Large intestine (tissue), 3 donors: ENCODE measurements at regions not wholly inside any gene's neighbourhood (a gene's known extent, or its start where the extent isn't known, plus 50 kb on each side); places are given as distances from the start of the nearest gene placed in this dataset.

Experiments used
- DNase-seq, 2 donors: peaks; one replicate each; pipeline versions ENCODE4 v3.0.0 to v3.0.0-alpha.2; 2013
- H3K27ac ChIP-seq: one replicate; pipeline ENCODE4 v1.5.1; 2013; ENCODE audit warnings: low read length
- H3K27me3 ChIP-seq: 2 replicates; pipeline ENCODE4 v1.6.1; 2013; ENCODE audit warnings: low read length; ENCODE audit not compliant: control insufficient read depth, insufficient read depth
- H3K36me3 ChIP-seq: 2 replicates; pipeline ENCODE4 v1.6.1; 2013; ENCODE audit warnings: low read length; ENCODE audit not compliant: control insufficient read depth, insufficient read depth
- H3K4me1 ChIP-seq: one replicate; pipeline ENCODE4 v1.6.1; 2013; ENCODE audit warnings: low read length; ENCODE audit not compliant: control insufficient read depth, insufficient read depth
- H3K4me3 ChIP-seq: one replicate; pipeline ENCODE4 v1.5.1; 2013; ENCODE audit warnings: low read length
- H3K9me3 ChIP-seq: one replicate; pipeline ENCODE4 v1.6.1; 2013; ENCODE audit warnings: mild to moderate bottlenecking, low read depth, low read length, moderate library complexity; ENCODE audit not compliant: control insufficient read depth
- WGBS: methylation state at CpG from one replicate; pipeline ENCODE4 v1.1.5; 2013; ENCODE audit warnings: low lambda C conversion rate; ENCODE audit not compliant: insufficient coverage; 5-methylcytosine and 5-hydroxymethylcytosine counted together

DNA sequence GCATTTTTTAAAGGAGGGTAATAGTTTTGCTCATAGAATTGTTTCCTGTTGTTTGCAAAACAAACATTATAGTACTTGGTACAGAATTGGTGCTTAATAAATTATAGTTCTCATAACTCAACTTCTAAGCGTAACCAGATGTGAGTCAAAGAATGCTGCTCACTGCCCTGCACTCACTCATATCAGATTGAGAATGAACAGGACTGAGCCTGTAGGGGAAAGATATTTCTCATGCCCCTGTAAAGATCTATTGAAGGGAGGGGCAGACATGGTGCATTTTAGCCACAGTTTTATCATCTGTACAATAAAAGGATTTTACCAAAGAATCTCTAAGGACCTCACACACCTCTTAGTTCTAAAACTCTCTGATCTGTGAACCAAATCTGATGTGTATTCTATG is 358.5 kb downstream of the SEC16B start:
- WGBS = 67% methylated on average over 1 of the region's 1 CpG
- no peaks in the 10 kb centered on the region for H3K9me3 ChIP-seq
- H3K4me1 ChIP-seq = no peaks in the 10 kb centered on the region
- no peaks in the 10 kb centered on the region for H3K36me3 ChIP-seq
- no peaks in the 10 kb centered on the region for H3K27me3 ChIP-seq
- no peak overlapping the region for H3K27ac ChIP-seq
- no peak for DNase-seq
- no peak overlapping the region for H3K4me3 ChIP-seq

DNA sequence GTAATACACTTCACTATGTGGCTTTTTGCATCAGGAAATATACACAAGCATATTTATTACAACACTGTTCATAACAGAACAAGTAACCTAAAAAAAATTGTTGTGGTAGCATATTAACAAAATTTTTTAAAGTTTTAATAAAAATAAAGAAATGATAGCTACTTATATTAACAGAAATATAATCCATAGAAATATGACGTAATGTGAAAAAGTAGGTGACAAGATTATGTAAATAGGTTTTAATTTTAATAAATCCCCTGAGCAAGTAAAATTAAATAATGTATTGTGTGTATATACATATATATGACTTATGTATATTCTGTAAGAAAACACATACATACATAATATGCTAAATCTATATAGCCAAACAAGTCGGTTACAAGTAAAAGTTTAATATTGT is 359.9 kb downstream of the SEC16B start:
- 92% methylated on average over 2 of the region's 2 CpGs for WGBS
- no peaks in the 10 kb centered on the region for H3K4me1 ChIP-seq
- H3K36me3 ChIP-seq = no peaks in the 10 kb centered on the region
- no peaks in the 10 kb centered on the region for H3K27me3 ChIP-seq
- DNase-seq = no peak
- no peak overlapping the region for H3K27ac ChIP-seq
- no peak overlapping the region for H3K4me3 ChIP-seq
- H3K9me3 ChIP-seq = no peaks in the 10 kb centered on the region

- Histone ChIP-seq H3K4me1 (no peaks in the 10 kb centered on the region), H3K4me3 (no peak overlapping the region), H3K27me3 (no peaks in the 10 kb centered on the region), H3K9me3 (no peaks in the 10 kb centered on the region), H3K36me3 (no peaks in the 10 kb centered on the region), H3K27ac (no peak overlapping the region)
- no CpG with 5 or more reads among the region's 1 CpG for WGBS
- DNase-seq = no peak
These were observed 368.9 kb downstream of the SEC16B start for GRCh38 chr1:177600936-177601335.

GRCh38 chr1:177600321-177600720 is 369.5 kb downstream of the SEC16B start:
- Histone ChIP-seq H3K9me3 (no peaks in the 10 kb centered on the region), H3K4me1 (no peaks in the 10 kb centered on the region), H3K36me3 (no peaks in the 10 kb centered on the region), H3K27ac (no peak overlapping the region), H3K4me3 (no peak overlapping the region), H3K27me3 (no peaks in the 10 kb centered on the region)
- DNase-seq = no peak
- WGBS = 50% methylated on average over 1 of the region's 2 CpGs

- H3K4me3 ChIP-seq = no peak overlapping the region
- H3K27ac ChIP-seq = no peak overlapping the region
- no peaks in the 10 kb centered on the region for H3K36me3 ChIP-seq
- no peaks in the 10 kb centered on the region for H3K27me3 ChIP-seq
- H3K4me1 ChIP-seq = no peaks in the 10 kb centered on the region
- H3K9me3 ChIP-seq = no peaks in the 10 kb centered on the region
- no peak for DNase-seq
These were observed 372.5 kb downstream of the SEC16B start for GRCh38 chr1:177597393-177597792.

DNA sequence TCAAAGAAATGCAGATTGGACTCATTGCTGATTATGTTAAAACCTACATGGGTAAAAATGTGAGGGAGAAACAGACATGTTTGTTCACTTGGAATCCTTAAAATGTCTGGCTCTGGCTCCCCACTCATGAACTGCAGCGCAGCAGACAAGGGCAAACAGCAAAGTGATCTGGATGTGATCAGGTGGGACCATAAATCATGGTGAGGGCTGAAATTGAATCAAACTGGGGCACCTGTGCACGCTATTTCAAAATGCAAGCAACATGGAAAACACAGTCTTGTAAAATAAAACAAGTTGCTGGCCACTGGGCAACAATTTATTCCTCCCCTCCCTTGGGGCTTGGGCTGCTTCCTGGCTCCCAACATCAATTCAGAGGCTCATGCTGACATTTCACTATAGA is 373.4 kb downstream of the SEC16B start:
- Histone ChIP-seq H3K4me1 (no peaks in the 10 kb centered on the region), H3K9me3 (no peaks in the 10 kb centered on the region), H3K36me3 (no peaks in the 10 kb centered on the region), H3K27ac (no peak overlapping the region), H3K4me3 (no peak overlapping the region), H3K27me3 (no peaks in the 10 kb centered on the region)
- no peak for DNase-seq
- 60% methylated on average over 1 of the region's 2 CpGs for WGBS

- Histone ChIP-seq H3K4me3 (no peak overlapping the region), H3K36me3 (no peaks in the 10 kb centered on the region), H3K27ac (no peak overlapping the region), H3K27me3 (no peaks in the 10 kb centered on the region), H3K4me1 (no peaks in the 10 kb centered on the region), H3K9me3 (no peaks in the 10 kb centered on the region)
- WGBS = 86% methylated on average over 3 of the region's 3 CpGs
- no peak for DNase-seq
These were observed 376.8 kb downstream of the SEC16B start for GRCh38 chr1:177593105-177593504.

GRCh38 chr1:177592624-177593023 is 377.2 kb downstream of the SEC16B start:
- WGBS = 74% methylated on average over 3 of the region's 4 CpGs
- Histone ChIP-seq H3K9me3 (no peaks in the 10 kb centered on the region), H3K36me3 (no peaks in the 10 kb centered on the region), H3K4me3 (no peak overlapping the region), H3K27ac (no peak overlapping the region), H3K27me3 (no peaks in the 10 kb centered on the region), H3K4me1 (no peaks in the 10 kb centered on the region)
- no peak for DNase-seq

DNA sequence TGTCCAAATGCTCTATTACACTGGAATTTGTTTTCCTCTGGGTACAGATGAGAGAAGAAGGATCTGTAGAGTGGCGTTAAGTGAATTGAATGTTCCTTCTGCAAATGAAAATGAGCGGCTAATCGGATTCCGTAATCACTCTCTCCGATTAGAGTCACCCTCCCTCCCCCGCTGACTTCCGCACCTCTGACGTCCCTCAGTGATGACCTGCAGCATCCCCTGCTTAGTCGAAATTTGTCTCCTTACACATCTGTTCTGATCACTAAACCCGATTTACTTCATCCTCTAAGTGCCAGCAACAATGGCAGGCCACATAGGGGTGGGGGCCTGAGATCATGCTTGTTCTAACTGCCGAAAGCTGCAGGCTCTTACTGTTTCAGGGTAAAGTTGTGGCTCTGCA is 378.7 kb downstream of the SEC16B start:
- Histone ChIP-seq H3K36me3 (no peaks in the 10 kb centered on the region), H3K4me3 (no peak overlapping the region), H3K9me3 (no peaks in the 10 kb centered on the region), H3K27me3 (no peaks in the 10 kb centered on the region), H3K27ac (no peak overlapping the region), H3K4me1 (no peaks in the 10 kb centered on the region)
- no peak for DNase-seq
- WGBS = 97% methylated on average over 4 of the region's 11 CpGs

- Histone ChIP-seq H3K4me1 (peaks cover 4% of the 10 kb centered on the region), H3K27me3 (no peaks in the 10 kb centered on the region), H3K9me3 (no peaks in the 10 kb centered on the region), H3K36me3 (no peaks in the 10 kb centered on the region), H3K4me3 (no peak overlapping the region), H3K27ac (no peak overlapping the region)
- WGBS = no CpG with 5 or more reads among the region's 3 CpGs
- DNase-seq = no peak
These were observed 380.7 kb downstream of the SEC16B start for GRCh38 chr1:177589166-177589565.

GRCh38 chr1:177586429-177586828 is 383.4 kb downstream of the SEC16B start:
- Histone ChIP-seq H3K9me3 (no peaks in the 10 kb centered on the region), H3K4me1 (peaks cover 4% of the 10 kb centered on the region), H3K4me3 (no peak overlapping the region), H3K27ac (no peak overlapping the region), H3K36me3 (no peaks in the 10 kb centered on the region), H3K27me3 (no peaks in the 10 kb centered on the region)
- 40% methylated on average over 1 of the region's 1 CpG for WGBS
- no peak for DNase-seq
